Naive B cell (primary cell): ENCODE measurements at regions not wholly inside any gene's neighbourhood (a gene's known extent, or its start where the extent isn't known, plus 50 kb on each side); places are given as distances from the start of the nearest gene placed in this dataset.

ENCODE experiments used
- ATAC-seq, 2 donors: fragments of 150-1000 bp; cut with Tn5 transposase; 2 replicates each; pipeline ENCODE4 v1.10.0; 2021; ENCODE audit warnings: low read depth in 2 of 2, mild to moderate bottlenecking in 2 of 2, moderate library complexity in 2 of 2
- DNase-seq: peaks from one replicate; pipeline ENCODE4 v3.0.0; 2022
- H3K27ac Mint-ChIP-seq, 6 donors: one replicate each; pipeline ENCODE4 v1.8.0; 2020 to 2022; ENCODE audit warnings: mild to moderate bottlenecking in 6 of 6, mixed read lengths in 6 of 6, moderate library complexity in 5 of 6, inconsistent platforms in 2 of 6
- H3K27me3 Mint-ChIP-seq, 3 donors: one replicate each; pipeline ENCODE4 v1.8.0; 2021 to 2022; ENCODE audit warnings: mixed read lengths in 3 of 3, mild to moderate bottlenecking in 1 of 3
- H3K36me3 Mint-ChIP-seq, 2 donors: one replicate each; pipeline ENCODE4 v1.8.0; 2020 to 2022; ENCODE audit warnings: mixed read lengths in 2 of 2, inconsistent platforms in 1 of 2, mild to moderate bottlenecking in 1 of 2
- H3K4me1 Mint-ChIP-seq, 3 donors: one replicate each; pipeline ENCODE4 v1.8.0; 2020 to 2022; ENCODE audit warnings: mixed read lengths in 3 of 3, inconsistent platforms in 1 of 3, mild to moderate bottlenecking in 1 of 3, moderate library complexity in 1 of 3
- H3K4me3 Mint-ChIP-seq, 8 donors: one replicate each; pipeline ENCODE4 v1.8.0; 2020 to 2022; ENCODE audit warnings: mild to moderate bottlenecking in 8 of 8, mixed read lengths in 8 of 8, moderate library complexity in 8 of 8, inconsistent platforms in 2 of 8
- H3K9me3 Mint-ChIP-seq, 7 donors: one replicate each; pipeline ENCODE4 v1.8.0; 2020 to 2022; ENCODE audit warnings: mixed read lengths in 7 of 7, mild to moderate bottlenecking in 5 of 7, inconsistent platforms in 2 of 7, moderate library complexity in 1 of 7

DNA sequence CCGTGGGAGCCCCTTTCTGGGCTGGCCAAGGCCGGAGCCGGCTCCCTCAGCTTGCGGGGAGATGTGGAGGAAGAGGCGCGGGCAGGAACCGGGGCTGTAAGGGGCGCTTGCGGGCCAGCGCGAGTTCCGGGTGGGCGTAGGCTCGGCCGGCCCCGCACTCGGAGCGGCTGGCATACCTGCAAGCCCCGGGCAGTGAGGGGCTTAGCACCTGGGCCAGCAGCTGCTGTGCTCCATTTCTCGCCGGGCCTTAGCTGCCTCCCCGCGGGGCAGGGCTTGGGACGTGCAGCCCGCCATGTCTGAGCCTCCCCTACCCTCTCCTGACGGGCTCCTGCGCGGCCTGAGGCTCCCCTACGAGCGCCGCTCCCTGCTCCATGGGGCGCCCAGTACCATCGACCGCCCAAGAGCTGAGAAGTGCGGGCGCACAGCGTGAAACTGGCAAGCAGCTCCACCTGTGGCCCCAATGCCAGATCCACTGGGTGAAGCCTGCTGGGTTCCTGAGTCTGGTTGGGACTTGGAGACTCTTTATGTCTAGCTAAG, 82.8 kb upstream of the E2F3 start:
- ATAC-seq (no peak), DNase-seq (no peak)
- Mint-ChIP-seq H3K27ac (peak overlapping the region in 5 of 6 donors; percentile 91 to 99 (median 96)), H3K4me1 (peaks cover 9 to 16% (median 16%) of the 10 kb centered on the region in 3 donors), H3K4me3 (peak overlapping the region in 3 of 8 donors; percentile 70 to 81 (median 81)), H3K9me3 (peaks cover 0 to 14% (median 7%) of the 10 kb centered on the region in 7 donors), H3K27me3 (peaks cover 2 to 8% (median 7%) of the 10 kb centered on the region in 3 donors), H3K36me3 (no peaks in the 10 kb centered on the region)

DNA sequence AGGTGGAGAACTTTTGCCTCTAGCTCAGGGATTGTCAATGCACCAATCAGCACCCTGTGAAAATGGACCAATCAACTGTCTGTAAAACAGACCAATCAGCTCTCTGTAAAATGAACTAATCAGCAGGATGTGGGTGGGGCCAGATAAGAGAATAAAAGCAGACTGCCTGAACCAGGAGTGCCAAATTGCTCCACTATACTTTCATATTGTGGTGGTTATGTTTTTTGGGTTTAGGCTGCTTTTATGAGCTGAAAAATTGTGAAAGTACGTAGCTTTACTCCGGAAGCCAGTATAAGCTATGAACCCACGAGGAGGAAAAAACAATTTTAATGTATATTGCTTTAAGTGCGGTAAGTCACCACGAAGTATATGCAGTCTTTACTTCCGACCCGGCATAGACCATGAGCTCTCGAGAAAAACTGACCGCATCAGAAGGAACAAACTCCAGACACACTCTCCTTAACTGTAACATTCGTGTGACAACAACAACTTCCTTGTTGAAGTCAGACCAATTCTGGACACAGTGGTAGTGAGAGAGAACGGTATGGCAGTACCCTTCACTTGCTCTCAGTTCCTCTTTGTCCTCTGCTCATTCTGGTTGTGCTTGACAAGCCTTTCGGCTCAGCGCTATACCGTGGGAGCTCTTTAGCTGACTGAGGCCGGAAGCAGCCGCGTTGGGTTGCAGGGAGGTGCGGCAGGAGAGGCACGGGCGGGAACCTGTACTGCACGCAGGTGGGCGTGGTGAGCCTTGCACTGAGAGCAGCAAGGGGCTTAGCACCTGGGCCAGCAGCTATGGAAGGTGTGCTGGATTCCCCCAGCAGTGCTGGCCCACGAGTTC, 81.9 kb upstream of the E2F3 start:
- Mint-ChIP-seq H3K36me3 (no peaks in the 10 kb centered on the region), H3K4me1 (peaks cover 9 to 16% (median 16%) of the 10 kb centered on the region in 3 donors), H3K4me3 (peak overlapping the region; percentile 70 to 94 (median 84)), H3K27me3 (peaks cover 0 to 7% (median 3%) of the 10 kb centered on the region in 3 donors), H3K27ac (peak overlapping the region; percentile 91 to 99 (median 96)), H3K9me3 (peaks cover 0 to 14% (median 7%) of the 10 kb centered on the region in 7 donors)
- DNase-seq (peak; percentile 91), ATAC-seq (peak; percentile 92 to 93)

DNA sequence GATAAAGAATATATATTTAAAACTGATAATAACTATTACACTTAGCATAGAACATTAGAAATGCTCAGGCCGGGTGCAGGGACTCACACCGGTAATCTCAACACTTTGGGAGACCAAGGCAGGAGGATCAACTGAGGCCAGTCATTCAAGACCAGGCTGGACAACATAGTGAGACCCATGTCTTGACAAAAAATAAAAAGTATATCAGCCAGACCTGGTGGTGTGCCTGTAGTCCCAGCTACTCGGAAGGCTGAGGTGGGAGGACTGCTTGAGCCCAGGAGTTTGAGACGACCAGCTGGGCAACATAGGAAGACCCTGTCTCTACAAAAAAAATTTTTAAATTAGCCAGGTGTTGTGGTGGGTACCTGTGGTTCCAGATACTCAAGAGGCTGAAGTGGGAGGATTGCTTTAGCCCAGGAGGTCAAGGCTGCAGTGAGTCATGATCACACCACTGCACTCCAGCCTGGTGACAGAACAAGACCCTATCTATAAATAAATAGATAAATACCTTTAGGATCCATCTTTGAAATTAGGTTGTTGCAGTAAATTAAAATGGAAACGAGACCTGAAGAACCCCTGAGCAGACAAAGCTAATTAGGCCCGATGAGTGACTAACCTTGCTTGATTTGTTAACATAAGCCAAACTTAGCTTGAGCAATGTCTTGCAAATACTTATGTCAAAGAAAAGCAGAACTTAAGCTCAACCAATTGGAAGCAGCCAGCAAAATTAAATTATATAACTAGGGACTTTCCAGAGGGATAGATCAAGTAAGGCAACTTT, 75.8 kb upstream of the E2F3 start:
- no peaks in the 10 kb centered on the region for H3K36me3 Mint-ChIP-seq
- H3K4me1 Mint-ChIP-seq, result peaks cover 5 to 13% (median 8%) of the 10 kb centered on the region in 3 donors
- peak overlapping the region in 1 of 8 donors; percentile 25 for H3K4me3 Mint-ChIP-seq
- peak; percentile 96 to 97 for ATAC-seq
- H3K9me3 Mint-ChIP-seq, result peaks cover 0 to 5% (median 0%) of the 10 kb centered on the region in 7 donors
- peaks cover 0 to 18% (median 8%) of the 10 kb centered on the region in 3 donors for H3K27me3 Mint-ChIP-seq
- peak overlapping the region in 5 of 6 donors; percentile 57 to 93 (median 77) for H3K27ac Mint-ChIP-seq
- DNase-seq, result peak; percentile 55

DNA sequence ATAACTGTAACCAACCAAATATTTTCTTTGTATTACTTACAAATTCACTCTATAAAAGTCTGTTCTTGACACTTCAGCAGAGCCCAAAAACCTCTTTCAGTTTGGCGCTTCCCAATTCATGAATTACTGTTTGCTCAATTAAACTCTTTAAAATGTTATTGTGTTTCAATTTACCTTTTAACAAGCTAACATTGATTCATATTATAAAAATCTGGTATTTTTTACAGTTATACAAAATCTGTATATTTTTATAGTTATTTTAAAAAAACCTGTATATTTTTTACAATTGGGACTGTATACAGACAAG, 75.3 kb upstream of the E2F3 start:
- H3K27me3 Mint-ChIP-seq, result peaks cover 2 to 22% (median 9%) of the 10 kb centered on the region in 3 donors
- H3K9me3 Mint-ChIP-seq, result peaks cover 0 to 5% (median 0%) of the 10 kb centered on the region in 7 donors
- peak overlapping the region in 4 of 6 donors; percentile 57 to 93 (median 68) for H3K27ac Mint-ChIP-seq
- H3K4me1 Mint-ChIP-seq, result peaks cover 5 to 13% (median 5%) of the 10 kb centered on the region in 3 donors
- no peak for ATAC-seq
- H3K36me3 Mint-ChIP-seq, result no peaks in the 10 kb centered on the region
- DNase-seq, result no peak
- no peak overlapping the region for H3K4me3 Mint-ChIP-seq

DNA sequence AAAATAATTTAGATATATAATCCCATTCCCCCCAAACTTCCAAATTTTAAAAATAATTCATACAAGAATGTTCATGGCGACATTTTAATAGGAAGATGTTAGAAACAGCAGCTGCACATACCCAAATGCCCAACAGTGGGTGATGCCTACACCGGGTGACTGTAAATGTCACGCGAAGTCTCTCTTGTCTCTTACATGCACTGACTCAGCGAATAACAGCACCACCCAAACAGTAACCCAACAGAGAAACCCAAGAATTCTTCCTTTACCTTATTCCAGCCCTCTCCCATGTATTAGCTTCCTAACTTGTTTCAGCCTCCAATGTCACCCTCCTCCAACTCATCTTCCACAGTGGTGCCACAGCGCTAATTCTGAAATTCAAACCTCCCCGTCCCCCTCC, 74.5 kb upstream of the E2F3 start:
- H3K27ac Mint-ChIP-seq, result peak overlapping the region in 3 of 6 donors; percentile 9 to 45 (median 21)
- DNase-seq, result no peak
- H3K27me3 Mint-ChIP-seq, result peaks cover 4 to 28% (median 13%) of the 10 kb centered on the region in 3 donors
- peaks cover 0 to 5% (median 0%) of the 10 kb centered on the region in 7 donors for H3K9me3 Mint-ChIP-seq
- ATAC-seq, result no peak
- H3K36me3 Mint-ChIP-seq, result no peaks in the 10 kb centered on the region
- peaks cover 4 to 13% (median 5%) of the 10 kb centered on the region in 3 donors for H3K4me1 Mint-ChIP-seq
- H3K4me3 Mint-ChIP-seq, result peak overlapping the region in 1 of 8 donors; percentile 45

DNA sequence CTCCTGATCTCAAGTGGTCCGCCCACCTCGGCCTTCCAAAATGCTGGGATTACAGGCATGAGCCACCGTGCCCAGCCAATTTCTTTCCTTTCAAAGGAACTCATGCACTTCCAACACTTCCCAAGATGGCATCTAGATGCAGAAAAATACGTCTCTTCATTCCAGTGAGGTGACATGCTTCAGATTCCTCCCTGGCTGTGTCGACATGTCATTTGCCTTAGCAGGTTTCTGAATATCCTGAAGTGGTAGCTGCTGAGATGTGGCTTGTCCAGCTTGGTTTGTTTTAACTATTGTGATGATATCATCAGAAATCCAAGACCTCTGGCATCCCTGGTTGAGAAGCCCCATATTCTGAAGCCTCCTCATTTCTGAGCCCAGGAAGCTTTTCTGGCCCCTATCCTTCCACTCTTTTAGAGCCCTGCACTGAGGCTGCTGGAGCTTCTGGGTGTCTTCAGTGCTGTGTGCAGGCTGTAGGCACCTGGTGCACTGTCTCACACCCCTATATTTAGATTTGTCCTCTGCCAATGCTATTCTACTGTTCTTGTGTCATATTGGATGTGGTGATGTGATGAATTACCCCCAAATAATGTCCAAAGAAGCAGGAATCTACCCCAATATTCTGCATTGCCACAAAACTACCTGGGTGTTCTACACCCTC, 73.3 kb upstream of the E2F3 start:
- Mint-ChIP-seq H3K27ac (peak overlapping the region in 4 of 6 donors; percentile 17 to 50 (median 31)), H3K9me3 (peaks cover 0 to 5% (median 0%) of the 10 kb centered on the region in 7 donors), H3K4me3 (no peak overlapping the region), H3K27me3 (peaks cover 4 to 33% (median 13%) of the 10 kb centered on the region in 3 donors), H3K36me3 (no peaks in the 10 kb centered on the region), H3K4me1 (peaks cover 4 to 13% (median 5%) of the 10 kb centered on the region in 3 donors)
- ATAC-seq (no peak), DNase-seq (no peak)

DNA sequence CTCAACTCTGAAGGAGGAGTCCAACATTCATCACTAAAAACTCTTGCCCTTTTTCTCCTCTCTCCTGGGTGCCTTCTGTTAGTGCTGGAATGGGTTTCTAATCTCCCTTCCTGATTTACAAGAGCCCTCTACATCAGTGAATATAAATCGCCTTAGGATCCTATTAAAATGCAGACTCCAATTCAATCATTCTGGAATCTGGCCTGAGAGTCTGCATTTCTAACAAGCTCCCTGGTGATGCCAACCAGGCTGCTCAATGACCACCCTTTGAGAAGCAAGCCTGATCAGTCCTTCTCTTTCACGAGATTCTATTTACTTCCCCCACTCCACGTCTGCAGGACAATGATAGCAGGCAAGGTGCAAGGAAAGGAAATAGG, 72.8 kb upstream of the E2F3 start:
- peaks cover 0 to 5% (median 0%) of the 10 kb centered on the region in 7 donors for H3K9me3 Mint-ChIP-seq
- ATAC-seq (no peak), DNase-seq (no peak)
- no peaks in the 10 kb centered on the region for H3K36me3 Mint-ChIP-seq
- H3K27me3 Mint-ChIP-seq, result peaks cover 8 to 37% (median 13%) of the 10 kb centered on the region in 3 donors
- peaks cover 4 to 13% (median 5%) of the 10 kb centered on the region in 3 donors for H3K4me1 Mint-ChIP-seq
- no peak overlapping the region for H3K4me3 Mint-ChIP-seq
- H3K27ac Mint-ChIP-seq, result peak overlapping the region in 2 of 6 donors; percentile 17 to 30

DNA sequence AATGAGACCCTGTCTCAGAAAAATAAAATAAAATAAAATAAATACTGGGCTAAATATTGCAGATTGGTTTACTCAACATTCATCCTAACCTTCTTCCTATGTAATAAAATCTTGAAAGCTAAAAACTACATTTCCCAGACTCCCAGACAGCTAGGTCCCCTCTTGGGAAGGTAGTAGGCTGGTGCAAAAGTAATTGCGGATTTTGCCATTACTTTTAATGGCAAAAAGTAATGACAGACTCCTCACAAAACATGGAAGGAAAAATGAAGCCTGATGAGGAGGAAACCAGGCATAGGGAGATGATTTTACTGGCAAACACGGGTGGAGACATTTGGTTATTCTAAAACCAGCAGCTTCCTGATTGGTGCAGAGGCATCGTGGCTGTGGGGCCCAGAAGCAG, 70.6 kb upstream of the E2F3 start:
- DNase-seq, result no peak
- Mint-ChIP-seq H3K36me3 (no peaks in the 10 kb centered on the region), H3K9me3 (peaks cover 0 to 5% (median 0%) of the 10 kb centered on the region in 7 donors), H3K4me1 (peaks cover 1 to 12% (median 4%) of the 10 kb centered on the region in 3 donors), H3K4me3 (no peak overlapping the region), H3K27ac (no peak overlapping the region), H3K27me3 (peaks cover 12 to 41% (median 13%) of the 10 kb centered on the region in 3 donors)
- no peak for ATAC-seq

DNA sequence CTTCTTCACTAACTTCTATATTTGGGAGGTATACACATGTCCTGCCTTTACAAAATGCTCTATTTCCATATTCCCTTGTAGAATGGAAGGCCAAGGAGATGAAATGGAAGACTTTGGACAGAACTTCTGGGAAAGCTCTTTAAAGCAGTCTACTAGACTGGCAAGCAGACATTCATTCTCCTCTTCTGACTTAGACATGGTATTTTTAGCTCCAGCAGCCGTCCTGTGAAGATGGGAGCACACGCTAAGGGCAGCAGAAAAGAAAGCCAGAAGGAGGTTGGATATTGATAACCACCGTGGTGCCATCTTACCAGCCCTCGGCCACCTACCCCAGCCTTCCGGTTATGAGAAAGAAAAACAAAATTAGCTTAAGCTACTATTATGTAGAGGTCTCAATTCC, 70.1 kb upstream of the E2F3 start:
- no peak overlapping the region for H3K4me3 Mint-ChIP-seq

DNA sequence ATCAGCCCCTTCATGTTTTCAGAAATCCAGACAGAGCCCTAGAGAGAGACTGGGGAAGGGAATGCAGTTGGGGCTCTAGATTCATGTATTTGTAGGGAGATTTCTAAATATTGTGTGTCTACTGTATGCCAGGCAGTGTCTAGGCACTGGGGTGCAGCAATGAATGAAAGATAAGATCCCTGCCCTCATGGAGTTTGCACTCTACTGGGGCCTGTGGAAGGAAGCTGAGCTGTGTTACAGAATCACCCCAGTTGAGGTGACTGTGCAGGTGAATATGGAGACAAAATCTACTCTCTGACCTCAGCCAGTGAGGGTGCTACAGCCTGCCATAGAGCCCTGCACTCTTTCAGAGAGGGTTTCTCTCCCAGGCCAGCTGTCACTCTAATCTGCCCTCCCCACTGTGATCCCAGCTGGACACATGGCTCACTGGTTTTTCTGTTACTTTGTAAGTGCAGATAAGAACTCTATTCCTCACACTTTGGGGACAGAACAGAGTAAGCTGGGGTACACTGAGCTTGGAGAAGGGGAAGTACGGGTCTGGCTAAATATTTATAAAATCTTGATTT, 69.2 kb upstream of the E2F3 start:
- no peak for DNase-seq
- Mint-ChIP-seq H3K36me3 (no peaks in the 10 kb centered on the region), H3K27ac (peak overlapping the region in 2 of 6 donors; percentile 35 to 49), H3K27me3 (peaks cover 12 to 41% (median 13%) of the 10 kb centered on the region in 3 donors), H3K4me1 (peaks cover 5 to 11% (median 10%) of the 10 kb centered on the region in 3 donors), H3K9me3 (peaks cover 0 to 2% (median 0%) of the 10 kb centered on the region in 7 donors), H3K4me3 (no peak overlapping the region)
- no peak for ATAC-seq

More for the DNA sequence above, 70.1 kb upstream of the E2F3 start:
- Mint-ChIP-seq H3K4me1 (peaks cover 5 to 14% (median 10%) of the 10 kb centered on the region in 3 donors), H3K27me3 (peaks cover 12 to 41% (median 13%) of the 10 kb centered on the region in 3 donors), H3K36me3 (no peaks in the 10 kb centered on the region), H3K9me3 (peaks cover 0 to 5% (median 0%) of the 10 kb centered on the region in 7 donors), H3K27ac (no peak overlapping the region)
- DNase-seq (no peak), ATAC-seq (no peak)

DNA sequence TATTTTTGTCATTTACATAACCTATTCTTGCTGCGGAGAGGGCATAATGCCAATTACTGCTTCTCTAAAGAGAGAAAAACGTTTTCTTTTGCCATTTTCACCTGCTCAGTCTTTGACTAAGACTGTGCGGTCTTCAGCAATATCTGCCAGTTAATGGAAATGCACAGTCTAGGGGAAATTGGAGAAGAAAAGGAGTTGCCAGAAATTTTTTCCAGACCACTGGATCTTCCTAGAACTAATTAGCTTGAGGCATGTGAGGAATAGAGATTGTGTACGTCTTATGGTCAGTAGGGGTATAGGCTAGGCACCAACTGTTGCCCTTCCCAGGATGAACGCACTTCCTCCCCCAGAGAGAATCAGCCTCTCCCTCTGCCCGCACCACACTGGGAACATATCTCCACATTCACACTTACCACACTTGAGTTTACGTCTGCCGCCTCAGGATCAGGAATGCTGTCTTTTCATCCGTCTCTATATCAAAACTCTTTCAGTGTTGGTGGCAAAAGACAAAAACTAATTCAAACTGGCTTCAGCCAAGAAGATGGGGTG, 67.9 kb upstream of the E2F3 start:
- Mint-ChIP-seq H3K9me3 (peaks cover 0 to 2% (median 0%) of the 10 kb centered on the region in 7 donors), H3K4me3 (no peak overlapping the region), H3K4me1 (peaks cover 5 to 11% (median 10%) of the 10 kb centered on the region in 3 donors), H3K27me3 (peaks cover 9 to 37% (median 12%) of the 10 kb centered on the region in 3 donors), H3K36me3 (no peaks in the 10 kb centered on the region), H3K27ac (no peak overlapping the region)
- no peak for ATAC-seq
- DNase-seq, result no peak

DNA sequence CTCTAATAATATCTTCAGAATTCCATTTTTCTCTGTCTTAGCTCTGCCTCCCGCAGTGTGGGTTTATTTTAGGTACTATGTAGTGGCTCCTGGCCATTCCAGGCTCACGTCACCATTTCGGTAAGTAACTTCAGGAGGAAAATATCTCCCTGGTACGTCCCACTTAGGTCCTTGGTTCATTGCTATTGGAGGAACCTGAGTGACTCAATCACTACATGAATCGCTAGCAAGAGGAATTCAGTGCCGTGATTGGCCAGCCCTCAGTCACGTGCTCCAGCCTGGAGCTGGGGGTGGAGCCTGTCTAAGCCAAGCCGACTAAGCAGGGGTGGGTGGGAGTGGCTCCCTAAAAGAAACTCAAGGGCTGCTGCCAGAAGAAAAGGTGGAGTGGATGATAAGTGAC, 67.3 kb upstream of the E2F3 start:
- DNase-seq, result no peak
- H3K27me3 Mint-ChIP-seq, result peaks cover 5 to 32% (median 12%) of the 10 kb centered on the region in 3 donors
- no peaks in the 10 kb centered on the region for H3K36me3 Mint-ChIP-seq
- H3K9me3 Mint-ChIP-seq, result peaks cover 0 to 2% (median 0%) of the 10 kb centered on the region in 7 donors
- peaks cover 5 to 11% (median 10%) of the 10 kb centered on the region in 3 donors for H3K4me1 Mint-ChIP-seq
- H3K4me3 Mint-ChIP-seq, result no peak overlapping the region
- no peak overlapping the region for H3K27ac Mint-ChIP-seq
- ATAC-seq, result no peak
